ENCODE measurements at regions not wholly inside any gene's neighbourhood (a gene's known extent, or its start where the extent isn't known, plus 50 kb on each side); places are given as distances from the start of the nearest gene placed in this dataset.
"Not testable (repeated sequence)": the region's sequence is repeated elsewhere in the genome, so short reads cannot be mapped to it uniquely, and the experiment has no call there.

- Histone ChIP-seq H4K20me1 (no peaks in the 10 kb centered on the region), H3K4me2 (no peak overlapping the region), H3K27ac (no peak overlapping the region), H3K9ac (no peak overlapping the region), H3K27me3 (no peaks in the 10 kb centered on the region), H3K9me3 (no peaks in the 10 kb centered on the region), H3K36me3 (no peaks in the 10 kb centered on the region), H3K4me1 (no peaks in the 10 kb centered on the region), H3K4me3 (no peak overlapping the region)
- TF ChIP-seq Cebpa-rat (IDR thresholded peaks at IDR 0.05) = no peak
Measured at GRCh38 chr4:147139455-147140198, 194.0 kb upstream of the TTC29 start.

GRCh38 chr4:147151763-147152162, 206.1 kb upstream of the TTC29 start:
- H3K4me2 ChIP-seq = no peak overlapping the region
- H3K36me3 ChIP-seq = no peaks in the 10 kb centered on the region
- no peak overlapping the region for H3K27ac ChIP-seq
- no peaks in the 10 kb centered on the region for H3K9me3 ChIP-seq
- H3K4me1 ChIP-seq = no peaks in the 10 kb centered on the region
- no peak overlapping the region for H3K4me3 ChIP-seq
- no peak for TF ChIP-seq Cebpa-rat (IDR thresholded peaks at IDR 0.05)
- H3K27me3 ChIP-seq = no peaks in the 10 kb centered on the region
- no peaks in the 10 kb centered on the region for H4K20me1 ChIP-seq
- H3K9ac ChIP-seq = no peak overlapping the region

- no peaks in the 10 kb centered on the region for H3K27me3 ChIP-seq
- no peak overlapping the region for H3K4me2 ChIP-seq
- no peak overlapping the region for H3K9ac ChIP-seq
- no peaks in the 10 kb centered on the region for H3K9me3 ChIP-seq
- no peak overlapping the region for H3K4me3 ChIP-seq
- TF ChIP-seq Cebpa-rat (IDR thresholded peaks at IDR 0.05) = no peak
- H3K36me3 ChIP-seq = no peaks in the 10 kb centered on the region
- H4K20me1 ChIP-seq = no peaks in the 10 kb centered on the region
- H3K27ac ChIP-seq = no peak overlapping the region
- peaks cover 7% of the 10 kb centered on the region for H3K4me1 ChIP-seq
Measured at GRCh38 chr4:147157860-147158701, 212.4 kb upstream of the TTC29 start.

GRCh38 chr4:147160908-147161513, 215.3 kb upstream of the TTC29 start:
- H3K9ac ChIP-seq = no peak overlapping the region
- no peak overlapping the region for H3K4me2 ChIP-seq
- no peaks in the 10 kb centered on the region for H3K36me3 ChIP-seq
- H3K4me3 ChIP-seq = no peak overlapping the region
- peaks cover 7% of the 10 kb centered on the region for H3K4me1 ChIP-seq
- no peaks in the 10 kb centered on the region for H4K20me1 ChIP-seq
- H3K27me3 ChIP-seq = no peaks in the 10 kb centered on the region
- TF ChIP-seq Cebpa-rat (IDR thresholded peaks at IDR 0.05) = no peak
- H3K27ac ChIP-seq = no peak overlapping the region
- H3K9me3 ChIP-seq = no peaks in the 10 kb centered on the region

- no peak for TF ChIP-seq Cebpa-rat (IDR thresholded peaks at IDR 0.05)
- Histone ChIP-seq H3K4me2 (no peak overlapping the region), H3K4me1 (no peaks in the 10 kb centered on the region), H3K36me3 (no peaks in the 10 kb centered on the region), H3K9ac (no peak overlapping the region), H3K9me3 (no peaks in the 10 kb centered on the region), H3K27ac (no peak overlapping the region), H4K20me1 (no peaks in the 10 kb centered on the region), H3K4me3 (no peak overlapping the region), H3K27me3 (no peaks in the 10 kb centered on the region)
Measured at GRCh38 chr4:147163311-147163710, 217.6 kb upstream of the TTC29 start.

- not testable (repeated sequence) for H3K4me1 ChIP-seq, H3K9me3 ChIP-seq, H3K27ac ChIP-seq, H3K4me3 ChIP-seq, H3K27me3 ChIP-seq, H3K4me2 ChIP-seq, H3K9ac ChIP-seq, H3K36me3 ChIP-seq, H4K20me1 ChIP-seq
Measured at GRCh38 chr4:147168200-147168599, 222.5 kb upstream of the TTC29 start.

- Histone ChIP-seq H3K36me3 (no peaks in the 10 kb centered on the region), H3K27ac (no peak overlapping the region), H3K27me3 (no peaks in the 10 kb centered on the region), H4K20me1 (no peaks in the 10 kb centered on the region), H3K9ac (no peak overlapping the region), H3K4me3 (no peak overlapping the region), H3K9me3 (no peaks in the 10 kb centered on the region), H3K4me2 (no peak overlapping the region), H3K4me1 (no peaks in the 10 kb centered on the region)
- TF ChIP-seq Cebpa-rat (IDR thresholded peaks at IDR 0.05) = no peak
Measured at GRCh38 chr4:147173322-147173721, 227.7 kb upstream of the TTC29 start.

GRCh38 chr4:147173797-147174432, 228.3 kb upstream of the TTC29 start:
- Histone ChIP-seq H4K20me1 (no peaks in the 10 kb centered on the region), H3K4me3 (no peak overlapping the region), H3K36me3 (no peaks in the 10 kb centered on the region), H3K9me3 (no peaks in the 10 kb centered on the region), H3K9ac (no peak overlapping the region), H3K27ac (no peak overlapping the region), H3K4me1 (no peaks in the 10 kb centered on the region), H3K4me2 (no peak overlapping the region), H3K27me3 (no peaks in the 10 kb centered on the region)
- no peak for TF ChIP-seq Cebpa-rat (IDR thresholded peaks at IDR 0.05)

- Histone ChIP-seq H3K27me3 (no peaks in the 10 kb centered on the region), H3K4me2 (no peak overlapping the region), H3K9me3 (no peaks in the 10 kb centered on the region), H4K20me1 (no peaks in the 10 kb centered on the region), H3K27ac (no peak overlapping the region), H3K36me3 (no peaks in the 10 kb centered on the region), H3K4me3 (no peak overlapping the region), H3K4me1 (no peaks in the 10 kb centered on the region), H3K9ac (no peak overlapping the region)
- TF ChIP-seq Cebpa-rat (IDR thresholded peaks at IDR 0.05) = no peak
Measured at GRCh38 chr4:147174591-147174990, 228.9 kb upstream of the TTC29 start.
